ENCODE measurements at regions not wholly inside any gene's neighbourhood (a gene's known extent, or its start where the extent isn't known, plus 50 kb on each side); places are given as distances from the start of the nearest gene placed in this dataset.

GRCh38 chr3:66692042-66692765, 191.4 kb upstream of the LRIG1 start:
- DNase-seq (ENCODE audit: low read depth), result no peak

DNA sequence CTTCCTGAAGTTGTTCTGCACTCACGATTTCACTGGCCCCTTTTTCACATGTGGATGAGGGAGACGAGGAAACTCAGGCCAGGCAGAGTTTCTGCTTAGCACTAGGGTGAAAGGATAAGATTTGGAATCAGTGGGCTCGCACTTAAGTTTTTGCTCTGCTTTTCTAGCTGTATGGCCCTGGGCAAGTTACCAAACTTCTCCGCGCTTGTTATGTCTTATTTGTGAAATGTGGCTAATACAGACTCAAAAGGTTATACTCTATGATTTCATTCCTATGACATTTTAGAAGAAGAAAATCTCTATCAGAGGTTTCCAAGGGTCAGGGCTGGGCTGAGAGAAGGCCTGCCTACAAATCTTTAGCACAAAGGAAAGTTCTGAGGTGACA, 191.9 kb upstream of the LRIG1 start:
- DNase-seq (ENCODE audit: low read depth), result no peak

GRCh38 chr3:66693461-66694031, 192.7 kb upstream of the LRIG1 start:
- DNase-seq (ENCODE audit: low read depth), result no peak

GRCh38 chr3:66702126-66702525, 201.3 kb upstream of the LRIG1 start:
- DNase-seq (ENCODE audit: low read depth), result no peak

- DNase-seq (ENCODE audit: low read depth), result no peak
Measured at GRCh38 chr3:66703501-66703900, 202.7 kb upstream of the LRIG1 start.

- no peak for DNase-seq (ENCODE audit: low read depth)
Measured at GRCh38 chr3:66705076-66705475, 204.3 kb upstream of the LRIG1 start.

- DNase-seq (ENCODE audit: low read depth), result no peak
Measured at GRCh38 chr3:66706890-66707289, 206.1 kb upstream of the LRIG1 start.

- no peak for DNase-seq (ENCODE audit: low read depth)
Measured at GRCh38 chr3:66709532-66709931, 208.7 kb upstream of the LRIG1 start.

GRCh38 chr3:66712210-66712609, 211.4 kb upstream of the LRIG1 start:
- no peak for DNase-seq (ENCODE audit: low read depth)

- DNase-seq (ENCODE audit: low read depth), result no peak
Measured at GRCh38 chr3:66713921-66714320, 213.1 kb upstream of the LRIG1 start.

- DNase-seq (ENCODE audit: low read depth), result no peak
Measured at GRCh38 chr3:66715806-66716205, 215.0 kb upstream of the LRIG1 start.

DNA sequence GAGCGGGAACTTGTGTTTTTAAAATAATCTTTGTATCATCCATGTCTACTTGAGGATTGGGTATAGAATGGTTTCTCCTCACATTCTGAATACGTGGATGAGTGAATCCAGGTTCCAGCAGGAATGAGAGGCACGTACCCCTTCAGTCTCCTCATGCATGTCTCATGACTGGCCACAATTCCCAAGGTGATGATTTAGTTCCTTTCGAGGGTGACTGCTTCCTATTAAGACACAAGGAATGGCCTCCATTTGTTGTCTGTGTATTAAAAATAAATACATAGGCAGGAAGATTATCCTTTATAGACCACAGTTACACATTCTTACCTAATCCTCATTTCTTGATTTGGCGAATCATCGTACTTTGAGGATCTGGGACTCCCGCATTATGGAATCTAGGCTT, 217.0 kb upstream of the LRIG1 start:
- no peak for DNase-seq (ENCODE audit: low read depth)

GRCh38 chr3:66719796-66720356, 219.1 kb upstream of the LRIG1 start:
- DNase-seq (ENCODE audit: low read depth), result no peak

- no peak for DNase-seq (ENCODE audit: low read depth)
Measured at GRCh38 chr3:66720508-66720907, 219.7 kb upstream of the LRIG1 start.

GRCh38 chr3:66722675-66723074, 221.9 kb upstream of the LRIG1 start:
- no peak for DNase-seq (ENCODE audit: low read depth)

DNA sequence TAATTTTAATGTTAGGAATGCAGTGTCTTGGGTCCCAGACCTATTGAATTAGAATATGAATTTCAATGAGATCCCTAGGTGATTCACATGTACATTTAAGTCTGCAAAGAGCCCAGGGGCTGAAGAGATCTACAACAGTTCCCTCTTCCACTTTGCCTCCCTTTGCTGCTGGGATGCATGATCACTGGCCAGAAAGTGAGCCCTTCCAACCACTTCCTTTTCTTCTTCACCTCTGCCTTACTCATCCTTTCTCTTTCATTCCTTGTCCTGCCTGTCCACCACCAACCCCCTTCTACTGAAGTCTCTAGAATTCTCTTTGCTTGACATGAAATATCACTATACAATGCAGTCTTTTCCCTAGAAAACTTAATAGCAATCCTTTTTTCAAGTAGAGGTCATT, 222.4 kb upstream of the LRIG1 start:
- DNase-seq (ENCODE audit: low read depth), result no peak

DNA sequence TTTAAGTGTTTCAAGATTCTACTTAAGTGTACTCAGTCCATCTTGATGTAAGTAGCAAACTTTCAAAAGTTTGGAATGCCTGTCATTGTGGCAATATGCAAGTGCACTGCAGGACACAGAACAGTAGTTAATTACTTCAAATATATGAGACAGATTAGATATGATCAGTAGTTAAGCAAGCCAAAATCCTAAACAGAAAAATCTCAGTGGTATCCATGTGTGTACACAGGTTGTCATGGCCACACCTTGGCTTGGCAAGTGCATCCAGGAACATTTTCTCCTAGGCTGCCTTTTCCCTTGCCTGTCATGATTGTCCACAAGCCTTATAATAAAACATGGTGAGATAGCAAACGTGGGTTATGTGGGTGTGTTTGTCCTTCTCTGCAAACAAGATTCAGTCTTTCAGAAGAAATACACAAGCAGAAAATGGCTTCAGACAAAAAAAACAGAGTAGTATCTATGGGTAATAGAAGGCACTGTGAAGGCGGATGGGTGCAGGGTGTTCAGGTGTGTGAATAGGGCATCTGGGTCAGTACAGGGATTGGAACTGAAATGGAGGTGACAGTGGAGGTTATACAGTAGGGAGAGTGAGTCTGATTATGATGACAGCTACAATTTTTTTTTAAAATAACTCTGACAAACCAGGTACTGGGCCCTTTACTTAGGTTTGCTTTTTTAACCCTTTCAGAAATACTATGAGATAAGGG, 229.0 kb upstream of the LRIG1 start:
- DNase-seq (ENCODE audit: low read depth), result no peak

- no peak for DNase-seq (ENCODE audit: low read depth)
Measured at GRCh38 chr3:66738625-66739365, 238.0 kb upstream of the LRIG1 start.

- no peak for DNase-seq (ENCODE audit: low read depth)
Measured at GRCh38 chr3:66740260-66740659, 239.4 kb upstream of the LRIG1 start.

GRCh38 chr3:66744521-66744920, 243.7 kb upstream of the LRIG1 start:
- no peak for DNase-seq (ENCODE audit: low read depth)

DNA sequence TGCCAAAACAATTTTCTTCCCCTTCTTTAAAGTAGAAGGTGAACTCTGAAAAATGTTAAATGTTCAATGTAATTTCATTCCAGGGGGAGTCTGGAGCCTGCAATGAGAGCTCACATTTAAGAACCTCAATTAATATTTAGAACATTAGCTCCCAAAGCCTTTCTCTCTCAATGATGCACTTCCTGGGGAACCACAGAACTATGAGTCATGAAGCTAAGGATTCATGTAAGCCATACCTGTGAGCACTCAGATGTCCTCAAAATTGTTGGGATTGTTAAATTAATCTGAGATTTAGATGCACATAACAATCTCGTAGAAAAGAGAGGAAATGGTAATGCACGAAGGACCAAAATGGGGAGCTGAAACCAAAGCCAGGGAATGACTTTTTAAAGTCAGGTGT, 244.2 kb upstream of the LRIG1 start:
- DNase-seq (ENCODE audit: low read depth), result no peak

GRCh38 chr3:66747261-66747660, 246.4 kb upstream of the LRIG1 start:
- DNase-seq (ENCODE audit: low read depth), result no peak

GRCh38 chr3:66747696-66748095, 246.9 kb upstream of the LRIG1 start:
- no peak for DNase-seq (ENCODE audit: low read depth)
